Kidney (tissue), 13 donors: ENCODE measurements at regions not wholly inside any gene's neighbourhood (a gene's known extent, or its start where the extent isn't known, plus 50 kb on each side); places are given as distances from the start of the nearest gene placed in this dataset.

Experiments used
- DNase-seq, 5 donors: peaks; one replicate each; pipeline ENCODE4 v3.0.0-alpha.2; 2013 to 2020
- FAIRE-seq: peaks from 2 replicates; lab custom pipeline; 2012; peaks lifted over from hg19 to GRCh38; lab: Jason Lieb, UNC
- H3K27ac ChIP-seq, 2 donors: one replicate each; pipeline ENCODE4 v1.7.0; 2013; ENCODE audit warnings: low read depth in 2 of 2, low read length in 2 of 2, inconsistent platforms in 1 of 2
- H3K27me3 ChIP-seq: one replicate; pipeline ENCODE4 v1.7.1; 2013; ENCODE audit warnings: low read length, inconsistent platforms; ENCODE audit not compliant: control insufficient read depth, insufficient read depth
- H3K36me3 ChIP-seq, 3 donors: one replicate each; pipeline versions ENCODE4 v1.7.0 to v1.7.1; 2013; ENCODE audit warnings: low read length in 3 of 3, control low read depth in 1 of 3, inconsistent platforms in 1 of 3; ENCODE audit not compliant: insufficient read depth in 3 of 3, control insufficient read depth in 2 of 3
- H3K4me1 ChIP-seq, 3 donors: one replicate each; pipeline versions ENCODE4 v1.7.0 to v1.7.1; 2013; ENCODE audit warnings: low read length in 3 of 3, inconsistent platforms in 1 of 3, low read depth in 1 of 3; ENCODE audit not compliant: control insufficient read depth in 2 of 3, insufficient read depth in 2 of 3
- H3K4me3 ChIP-seq, 3 donors: one replicate each; pipeline versions ENCODE4 v1.7.0 to v1.8.1; 2013; ENCODE audit warnings: low read length in 3 of 3, control low read depth in 1 of 3, inconsistent platforms in 1 of 3
- H3K9ac ChIP-seq, 3 donors: one replicate each; pipeline versions ENCODE4 v1.7.0 to v1.7.1; 2013; ENCODE audit warnings: low read length in 3 of 3, control low read depth in 1 of 3, inconsistent platforms in 1 of 3
- H3K9me3 ChIP-seq, 3 donors: one replicate each; pipeline versions ENCODE4 v1.7.0 to v1.7.1; 2013; ENCODE audit warnings: low read length in 3 of 3, control low read depth in 1 of 3, inconsistent platforms in 1 of 3; ENCODE audit not compliant: control insufficient read depth in 2 of 3, insufficient read depth in 1 of 3
- intact Hi-C: fragments of 100-400 bp; cut with DNase I; formaldehyde crosslinking; loops from one replicate; pipeline ENCODE4 v1.11.1; 2022
- TF ChIP-seq, protein P1 (sequence below): IDR thresholded peaks from 3 replicates; pipeline ENCODE4 v1.5.1; 2012; ENCODE audit warnings: mild to moderate bottlenecking, moderate library complexity, borderline replicate concordance; ENCODE audit not compliant: insufficient read depth; ENCODE audit errors: extremely low read depth
- donor health status: control.
- donor health status: control.
- donor health status: control.
- donor health status: control.
- donor health status: control.
- donor health status: DM: yes; HTN: yes; CAD: no.
- donor health status: Normal renal cell carcinoma (clear cell type).

GRCh38 chr1:19009882-19010321, 53.4 kb upstream of the IFFO2 start:
- TF ChIP-seq, protein P1, sequence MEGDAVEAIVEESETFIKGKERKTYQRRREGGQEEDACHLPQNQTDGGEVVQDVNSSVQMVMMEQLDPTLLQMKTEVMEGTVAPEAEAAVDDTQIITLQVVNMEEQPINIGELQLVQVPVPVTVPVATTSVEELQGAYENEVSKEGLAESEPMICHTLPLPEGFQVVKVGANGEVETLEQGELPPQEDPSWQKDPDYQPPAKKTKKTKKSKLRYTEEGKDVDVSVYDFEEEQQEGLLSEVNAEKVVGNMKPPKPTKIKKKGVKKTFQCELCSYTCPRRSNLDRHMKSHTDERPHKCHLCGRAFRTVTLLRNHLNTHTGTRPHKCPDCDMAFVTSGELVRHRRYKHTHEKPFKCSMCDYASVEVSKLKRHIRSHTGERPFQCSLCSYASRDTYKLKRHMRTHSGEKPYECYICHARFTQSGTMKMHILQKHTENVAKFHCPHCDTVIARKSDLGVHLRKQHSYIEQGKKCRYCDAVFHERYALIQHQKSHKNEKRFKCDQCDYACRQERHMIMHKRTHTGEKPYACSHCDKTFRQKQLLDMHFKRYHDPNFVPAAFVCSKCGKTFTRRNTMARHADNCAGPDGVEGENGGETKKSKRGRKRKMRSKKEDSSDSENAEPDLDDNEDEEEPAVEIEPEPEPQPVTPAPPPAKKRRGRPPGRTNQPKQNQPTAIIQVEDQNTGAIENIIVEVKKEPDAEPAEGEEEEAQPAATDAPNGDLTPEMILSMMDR, result no peak
- FAIRE-seq (no peak), DNase-seq (peak in 4 of 5 donors; percentile 55 to 74 (median 58))
- Histone ChIP-seq H3K4me1 (peaks cover 0 to 34% (median 27%) of the 10 kb centered on the region in 3 donors), H3K9ac (peak overlapping the region in 1 of 3 donors; percentile 43), H3K36me3 (no peaks in the 10 kb centered on the region), H3K9me3 (no peaks in the 10 kb centered on the region), H3K4me3 (no peak overlapping the region), H3K27me3 (no peaks in the 10 kb centered on the region), H3K27ac (peak overlapping the region; percentile 87 to 99)
- intact Hi-C loops, result no loop called here

DNA sequence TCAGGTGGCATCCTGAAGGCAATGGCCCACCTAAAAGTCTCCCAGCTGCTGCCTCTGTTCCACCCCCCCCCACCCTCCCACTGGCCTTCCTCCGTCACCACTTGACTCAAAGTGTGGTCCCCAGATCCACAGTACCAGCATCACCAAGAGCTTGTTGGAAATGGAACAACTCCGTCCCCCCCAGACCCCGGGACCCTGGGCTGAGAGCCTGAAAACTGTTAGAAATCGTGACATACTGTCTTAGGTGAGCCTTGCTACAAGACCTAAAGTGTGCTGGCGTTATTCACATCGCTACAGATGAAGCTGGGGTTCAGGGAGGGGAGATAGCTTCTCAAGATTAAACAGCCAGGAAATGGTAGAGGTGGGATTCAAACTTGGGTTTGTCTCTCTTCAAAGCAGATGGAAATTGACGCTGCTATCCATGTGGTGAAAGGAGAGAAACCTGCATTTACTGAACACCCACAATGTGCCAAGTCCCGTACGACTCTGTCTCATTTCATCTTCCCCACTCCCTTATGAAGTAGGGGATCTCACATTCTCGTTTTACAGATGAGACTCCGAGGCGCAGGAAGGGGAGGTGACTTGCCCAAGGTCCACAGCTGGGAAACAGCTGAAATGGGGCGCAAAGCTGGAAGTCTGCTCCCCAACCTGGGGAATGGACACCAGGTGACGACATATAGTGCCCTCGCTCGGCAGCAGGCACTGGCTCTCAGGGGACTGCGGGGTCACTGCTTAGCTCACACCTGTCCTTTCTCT, 52.8 kb upstream of the IFFO2 start:
- Histone ChIP-seq H3K9me3 (no peaks in the 10 kb centered on the region), H3K9ac (peak overlapping the region in 1 of 3 donors; percentile 43), H3K36me3 (no peaks in the 10 kb centered on the region), H3K27me3 (no peaks in the 10 kb centered on the region), H3K4me1 (peaks cover 0 to 34% (median 27%) of the 10 kb centered on the region in 3 donors), H3K4me3 (no peak overlapping the region), H3K27ac (peak overlapping the region in 1 of 2 donors; percentile 99)
- DNase-seq (no peak), FAIRE-seq (no peak)
- intact Hi-C loops, result no loop called here
- TF ChIP-seq, protein P1, result no peak

DNA sequence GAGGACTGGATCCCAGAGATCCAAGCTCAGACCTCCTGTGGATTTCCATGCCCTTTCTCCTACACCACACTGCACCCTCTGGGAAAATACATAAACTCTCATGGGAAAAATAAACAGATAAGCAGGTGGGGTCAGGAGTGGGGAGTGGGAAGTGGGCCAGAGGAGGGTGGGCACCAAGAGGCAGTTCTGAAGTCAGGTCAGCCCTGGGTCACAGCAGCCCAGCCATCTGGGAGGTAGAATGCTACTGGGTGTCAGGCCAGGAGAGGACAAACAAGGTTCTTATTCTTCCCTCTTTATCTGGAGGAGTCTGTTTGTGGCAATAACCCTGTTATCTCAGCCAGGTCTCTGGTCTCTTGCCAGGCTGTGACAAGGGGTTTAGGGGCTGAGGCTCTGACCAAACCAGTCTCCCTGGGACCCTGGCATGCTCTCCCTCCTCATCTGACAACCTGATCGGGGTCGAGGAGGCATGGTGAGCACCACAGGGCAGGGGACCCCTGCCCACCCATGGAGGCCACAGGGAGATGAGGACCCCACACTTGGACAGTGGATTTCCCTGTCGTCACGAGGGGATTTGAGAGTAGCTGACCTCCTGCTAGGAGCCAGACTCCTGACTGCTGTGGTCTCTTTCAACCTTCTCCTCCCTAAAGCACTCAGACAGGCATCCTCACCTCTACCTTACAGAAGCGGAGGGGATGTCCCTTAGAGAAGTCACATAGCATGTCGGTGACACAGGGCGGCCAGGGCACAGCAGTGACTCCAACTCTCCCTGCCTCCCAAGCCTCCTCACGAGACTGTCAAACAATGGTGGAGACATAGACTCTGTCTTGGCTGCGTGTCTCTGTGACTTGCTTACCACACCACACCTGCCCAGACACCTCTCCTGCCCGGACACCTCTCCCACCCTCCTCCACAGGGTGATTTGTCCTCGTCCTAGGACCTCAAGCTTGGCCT, 51.3 kb upstream of the IFFO2 start:
- TF ChIP-seq, protein P1, result no peak
- intact Hi-C loops, result no loop called here
- Histone ChIP-seq H3K9ac (no peak overlapping the region), H3K27me3 (no peaks in the 10 kb centered on the region), H3K36me3 (no peaks in the 10 kb centered on the region), H3K9me3 (no peaks in the 10 kb centered on the region), H3K4me3 (no peak overlapping the region), H3K4me1 (peaks cover 0 to 34% (median 27%) of the 10 kb centered on the region in 3 donors), H3K27ac (no peak overlapping the region)
- DNase-seq, result no peak
- no peak for FAIRE-seq
